Posterior vena cava (tissue), 2 donors: ENCODE measurements at regions not wholly inside any gene's neighbourhood (a gene's known extent, or its start where the extent isn't known, plus 50 kb on each side); places are given as distances from the start of the nearest gene placed in this dataset.
"Not testable (repeated sequence)": the region's sequence is repeated elsewhere in the genome, so short reads cannot be mapped to it uniquely, and the experiment has no call there.

ENCODE experiments used
- DNase-seq: peaks from one replicate; pipeline ENCODE4 v3.0.0-alpha.2; 2020; ENCODE audit warnings: low spot score
- intact Hi-C, 2 donors: fragments of 100-400 bp; cut with DNase I; formaldehyde crosslinking; loops; one replicate each; pipeline versions ENCODE4 v1.14.1 to v1.14.2; 2022 to 2023
- donor health status: DM: yes; HTN: yes; CAD: no.
- donor health status: DM: yes; HTN: yes; CAD: no.

DNA sequence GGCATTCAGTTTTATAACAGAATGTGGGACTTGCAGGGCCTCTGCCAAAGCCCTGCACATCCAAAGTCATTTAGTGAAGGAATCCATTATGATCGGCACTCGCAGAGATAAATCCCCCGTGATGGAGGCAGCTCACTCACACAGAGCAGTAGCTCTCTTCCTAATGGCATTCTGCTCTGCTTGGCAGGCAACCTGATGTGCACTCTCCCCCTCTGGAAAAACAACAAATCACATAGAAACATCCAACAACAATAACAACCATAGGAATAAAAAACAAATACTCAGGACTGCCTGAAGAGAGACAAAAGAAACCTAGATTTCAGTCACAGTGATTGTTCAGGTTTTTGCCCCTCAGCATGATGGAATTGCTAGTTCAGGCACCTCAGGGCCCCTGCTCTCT, 59.7 kb downstream of the NAA11 start:
- intact Hi-C loops, result no loop called here
- no peak for DNase-seq

DNA sequence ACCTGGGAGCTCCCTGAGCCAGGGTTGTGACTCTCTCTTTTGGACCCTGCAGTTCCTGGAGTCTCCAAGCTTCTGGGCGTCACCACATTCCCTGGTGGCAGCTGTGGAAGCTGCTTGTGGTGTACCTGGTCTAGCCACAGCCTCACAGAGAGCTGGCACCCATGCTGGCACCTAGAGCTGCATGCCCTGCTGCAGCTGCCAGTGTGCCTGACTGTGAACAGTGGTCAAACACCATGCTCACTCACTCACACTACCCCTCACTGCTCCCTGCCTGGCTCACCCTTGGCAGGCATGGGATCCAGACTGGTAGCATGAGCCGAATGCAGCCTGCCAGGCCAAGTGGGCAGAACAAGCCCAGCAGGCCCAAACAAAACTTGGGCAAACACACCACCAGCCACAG, 66.6 kb downstream of the NAA11 start:
- DNase-seq, result no peak
- intact Hi-C loops, result no loop called here

DNA sequence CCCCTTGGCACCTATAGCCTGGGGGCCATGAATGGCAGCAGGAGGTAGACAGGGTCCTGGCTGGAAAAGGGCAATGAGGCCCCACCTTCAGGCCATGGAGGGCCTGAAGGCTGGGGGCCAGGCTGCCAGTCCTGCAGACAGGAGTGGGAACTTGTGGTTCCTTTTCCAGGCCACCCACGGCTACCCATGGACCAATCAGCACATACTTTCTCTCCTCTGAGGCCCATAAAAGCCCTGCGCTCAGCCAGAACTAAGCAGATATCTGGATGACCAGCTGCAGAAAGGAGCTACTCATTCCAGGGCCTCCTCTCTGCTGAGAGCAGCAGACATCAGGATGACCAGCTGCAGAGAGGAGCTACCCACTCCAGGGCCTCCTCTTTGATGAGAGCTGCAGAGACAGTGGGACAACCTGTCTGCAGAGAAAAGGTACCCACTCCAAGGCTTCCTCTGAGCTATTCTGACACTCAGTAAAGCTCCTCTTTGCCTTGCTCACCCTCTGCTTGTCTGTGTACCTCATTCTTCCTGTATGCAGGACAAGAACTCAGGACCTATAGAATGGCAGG, 67.2 kb downstream of the NAA11 start:
- intact Hi-C loops, result no loop called here
- no peak for DNase-seq

DNA sequence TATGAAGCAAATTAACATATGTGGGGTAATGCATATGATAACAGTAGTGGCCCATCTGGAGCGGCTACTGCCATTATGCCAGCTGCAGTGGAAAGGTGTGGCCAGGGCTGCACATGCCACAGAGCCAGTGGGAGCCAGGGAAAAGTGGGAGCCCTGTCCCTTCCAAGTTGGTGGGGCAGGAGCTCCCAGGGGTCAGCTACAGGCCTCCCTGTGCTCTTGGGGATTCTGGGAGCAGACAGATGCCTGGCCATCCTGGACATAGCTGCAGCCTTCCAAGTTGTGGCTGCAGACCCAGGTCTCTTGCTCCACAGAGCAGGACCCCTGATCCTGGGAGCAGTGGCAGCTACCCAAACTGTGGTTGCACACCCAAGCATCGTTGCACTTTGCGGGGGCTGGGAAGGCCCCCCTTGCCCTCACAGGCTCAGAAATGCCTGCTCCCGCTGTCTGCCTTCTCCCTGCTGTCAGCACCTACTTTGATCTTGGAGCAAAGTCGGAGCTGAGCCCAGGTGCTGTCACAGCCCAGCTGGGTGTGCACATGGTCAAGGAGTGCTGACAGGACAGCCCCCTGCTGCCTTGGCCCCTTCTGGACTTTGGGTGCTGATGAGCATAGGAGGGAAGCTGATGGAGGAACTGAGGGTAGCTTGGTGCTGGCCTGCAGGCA, 67.8 kb downstream of the NAA11 start:
- intact Hi-C loops, result no loop called here
- DNase-seq, result no peak

DNA sequence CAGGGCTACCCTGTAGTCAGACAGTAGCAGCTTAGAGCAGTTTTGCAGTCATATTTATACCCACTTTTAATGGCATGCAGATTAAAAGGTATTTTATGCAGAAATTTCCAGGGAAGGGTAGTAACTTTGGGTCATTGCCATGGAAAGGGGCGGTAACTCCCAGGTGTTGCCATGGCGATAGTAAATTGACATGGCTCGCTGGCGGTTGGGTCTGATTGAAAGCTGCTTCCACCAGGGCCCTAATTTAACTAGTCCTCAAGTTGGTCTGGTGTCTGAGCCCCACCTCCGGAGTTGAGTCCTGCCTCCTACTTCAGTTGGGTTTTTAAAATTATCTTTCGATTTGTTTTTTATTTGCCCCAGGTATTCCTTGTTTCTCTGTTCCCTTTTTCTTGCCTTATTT, 70.1 kb downstream of the NAA11 start:
- intact Hi-C loops, result no loop called here
- no peak for DNase-seq

DNA sequence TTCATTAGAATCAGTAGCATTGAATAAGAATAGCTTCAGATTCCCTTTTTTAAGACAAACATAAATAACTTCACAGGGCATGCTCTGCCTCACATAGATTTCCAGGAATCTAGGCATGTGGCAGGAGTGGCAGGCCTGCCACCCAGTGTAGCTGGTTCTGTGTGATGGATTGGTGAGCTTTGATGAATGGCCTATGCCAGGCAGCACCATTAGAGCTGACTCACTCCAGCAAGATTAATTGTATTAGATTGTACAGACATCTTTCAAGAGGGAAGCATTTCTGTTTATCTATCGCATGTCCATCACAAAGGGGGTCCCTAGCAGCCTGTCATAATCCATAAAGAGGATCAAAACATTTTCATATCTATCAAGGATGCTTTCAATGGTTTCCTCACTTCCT, 71.9 kb downstream of the NAA11 start:
- intact Hi-C loops, result no loop called here
- DNase-seq, result no peak

DNA sequence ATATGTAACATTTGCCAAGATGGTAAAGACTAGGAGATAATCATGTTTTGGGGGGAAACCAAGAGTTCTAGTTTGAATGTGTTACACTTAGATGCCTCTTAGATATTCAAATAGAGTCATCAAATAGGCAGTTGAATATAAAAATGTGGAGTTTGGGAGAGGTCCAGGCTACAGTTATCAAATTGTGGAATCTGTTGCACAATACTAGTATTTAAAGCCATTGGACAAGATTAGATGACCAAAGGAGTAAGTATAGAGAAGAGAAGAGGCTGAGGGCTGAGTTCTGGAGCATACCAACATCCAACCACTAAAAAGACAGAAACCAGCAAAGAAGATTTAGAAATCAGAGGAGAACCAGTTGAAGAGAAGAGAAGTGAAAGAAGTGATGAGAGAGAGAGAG, 72.7 kb downstream of the NAA11 start:
- intact Hi-C loops, result no loop called here

DNA sequence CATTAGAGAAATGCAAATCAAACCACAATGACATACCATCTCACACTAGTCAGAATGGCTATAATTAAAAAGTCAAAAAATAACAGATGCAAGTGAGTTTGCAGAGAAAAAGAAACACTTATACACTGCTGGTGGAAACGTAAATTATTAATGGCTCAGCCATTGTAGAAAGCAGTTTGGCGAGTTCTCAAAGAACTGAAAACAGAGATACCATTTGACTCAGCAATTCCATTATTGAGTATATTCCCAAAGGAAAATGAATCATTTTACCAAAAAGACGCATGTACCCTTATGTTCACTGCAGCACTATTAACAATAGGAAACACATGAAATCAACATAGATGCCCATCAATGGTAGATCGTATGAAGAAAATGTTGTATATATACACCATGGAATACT, 75.0 kb downstream of the NAA11 start:
- no peak for DNase-seq
- intact Hi-C loops, result no loop called here

More for the DNA sequence above, 72.7 kb downstream of the NAA11 start:
- DNase-seq, result no peak

DNA sequence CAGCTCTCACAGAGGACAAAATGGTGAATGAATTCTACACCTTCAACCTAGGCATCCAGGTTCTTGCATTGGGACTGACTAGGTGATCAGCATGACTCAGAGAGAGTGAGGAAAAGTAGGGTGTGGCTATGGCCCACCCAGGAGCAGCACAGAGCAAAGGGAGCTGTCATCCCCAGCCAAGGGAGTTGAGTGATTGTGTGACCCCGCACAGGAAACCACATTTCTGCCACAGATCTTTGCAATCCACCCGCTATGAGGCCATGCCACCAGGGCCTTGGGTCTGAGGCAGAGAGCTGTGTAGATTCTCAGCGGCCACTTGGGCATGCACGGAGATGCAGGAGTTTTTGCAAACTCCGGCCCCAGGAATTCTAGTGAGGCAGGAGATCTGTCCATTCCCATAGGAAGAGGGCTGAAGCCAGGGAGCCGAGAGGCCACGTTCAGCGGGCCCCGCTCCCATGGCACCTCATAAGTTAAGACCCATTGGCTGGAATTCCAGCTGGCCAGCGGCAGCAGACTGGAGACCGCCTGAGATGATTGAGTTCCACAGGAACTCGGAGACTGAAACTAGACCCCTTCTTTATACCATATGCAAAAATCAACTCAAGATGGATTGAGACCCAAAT, 75.9 kb downstream of the NAA11 start:
- intact Hi-C loops, result no loop called here
- DNase-seq, result no peak

DNA sequence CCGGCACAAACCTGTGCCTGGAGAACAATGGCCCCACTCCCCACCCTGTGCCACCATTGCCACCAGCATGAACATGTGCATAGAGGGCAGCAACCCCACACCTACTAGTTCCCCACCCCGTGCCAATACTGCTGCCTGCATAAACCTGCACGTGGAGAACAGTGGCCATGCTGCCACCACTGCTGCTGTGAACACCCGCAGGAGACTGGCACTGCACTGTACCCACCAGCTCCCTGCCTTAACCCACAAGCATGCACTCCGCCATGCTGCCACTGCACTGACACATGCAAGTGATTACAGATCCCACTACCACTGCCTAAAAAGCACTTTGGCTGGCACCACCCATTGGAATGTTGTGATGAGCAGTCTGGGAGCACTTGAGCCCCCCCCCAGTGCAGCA, 77.3 kb downstream of the NAA11 start:
- no peak for DNase-seq
- intact Hi-C loops, result no loop called here

DNA sequence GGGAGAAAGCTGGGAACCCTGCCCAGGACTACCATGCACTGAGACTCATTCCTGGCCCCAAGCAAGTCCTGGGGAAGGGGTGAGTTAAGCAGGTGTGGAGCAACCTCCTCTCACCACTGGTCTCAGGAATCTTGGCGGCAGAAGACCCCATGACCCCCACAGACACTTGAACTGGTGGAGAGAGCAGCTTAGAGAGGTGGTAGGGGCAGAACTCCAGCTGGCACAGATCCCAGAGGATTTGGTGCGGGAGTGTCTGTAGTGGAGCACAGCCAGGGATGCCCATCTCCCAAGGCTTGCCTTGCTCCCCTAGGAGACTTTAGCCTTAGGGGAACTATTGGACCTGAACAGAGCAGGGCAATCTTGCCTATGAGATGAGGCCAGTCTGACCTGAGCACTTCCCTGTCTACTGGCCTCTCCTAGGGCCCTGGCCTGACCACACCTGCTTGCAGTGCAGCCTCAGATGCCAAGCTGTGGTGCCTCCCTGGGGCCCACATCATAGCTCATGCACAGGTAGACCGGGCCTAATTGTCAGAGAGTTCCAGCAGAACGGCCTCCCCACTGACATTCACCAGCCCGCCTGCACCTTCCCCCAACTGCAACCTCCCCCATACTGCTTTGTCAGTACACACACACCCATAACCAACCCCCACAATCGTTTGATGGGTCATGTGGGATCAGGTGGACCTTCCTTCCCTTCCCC, 78.0 kb downstream of the NAA11 start:
- no peak for DNase-seq
- intact Hi-C loops, result no loop called here

DNA sequence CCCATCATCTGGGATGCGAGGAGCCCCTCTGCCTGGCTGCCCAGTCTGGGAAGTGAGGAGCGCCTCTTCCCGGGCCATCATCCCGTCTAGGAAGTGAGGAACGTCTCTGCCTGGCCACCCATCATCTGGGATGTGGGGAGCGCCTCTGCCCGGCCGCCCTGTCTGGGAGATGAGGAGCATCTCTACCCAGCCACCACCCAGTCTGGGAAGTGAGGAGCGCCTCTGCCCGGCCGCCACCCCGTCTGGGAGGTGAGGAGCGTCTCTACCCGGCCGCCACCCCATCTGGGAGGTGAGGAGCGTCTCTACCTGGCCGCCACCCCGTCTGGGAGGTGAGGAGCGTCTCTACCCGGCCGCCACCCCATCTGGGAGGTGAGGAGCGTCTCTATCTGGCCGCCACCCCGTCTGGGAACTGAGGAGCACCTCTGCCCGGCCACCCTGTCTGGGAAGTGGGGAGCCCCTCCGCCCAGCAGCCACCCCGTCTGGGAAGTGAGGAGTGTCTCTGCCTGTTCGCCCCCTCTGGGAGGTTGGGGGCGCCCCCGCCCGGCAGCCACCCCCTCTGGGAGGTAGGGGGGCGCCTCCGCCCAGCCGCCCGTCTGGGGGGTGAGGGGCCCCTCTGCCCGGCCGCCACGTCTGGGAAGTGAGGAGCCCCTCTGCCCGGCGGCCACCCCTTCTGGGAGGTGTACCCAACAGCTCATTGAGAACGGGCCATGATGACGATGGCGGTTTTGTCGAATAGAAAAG, 80.5 kb downstream of the NAA11 start:
- intact Hi-C loops, DNase-seq: not testable (repeated sequence)

DNA sequence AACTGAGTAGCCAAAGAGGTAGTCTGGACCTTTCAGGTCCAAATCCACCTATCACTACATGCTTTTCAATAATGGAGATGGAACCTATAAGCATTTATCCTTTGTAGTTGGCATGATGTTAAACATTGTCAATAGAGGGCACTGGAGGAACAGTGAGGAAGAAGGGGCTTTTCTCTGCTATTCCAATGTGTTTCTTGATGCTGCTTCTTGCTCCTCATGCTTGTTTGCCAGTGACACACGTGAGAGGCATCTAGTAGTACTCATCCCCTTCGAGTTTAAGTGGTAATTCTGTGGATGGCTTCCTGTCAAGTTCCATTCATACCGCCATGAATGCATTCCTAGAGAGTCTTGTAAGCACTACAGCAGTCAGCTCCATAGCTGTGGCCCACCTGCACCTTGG, 84.0 kb downstream of the NAA11 start:
- intact Hi-C loops, result no loop called here
- DNase-seq, result no peak

DNA sequence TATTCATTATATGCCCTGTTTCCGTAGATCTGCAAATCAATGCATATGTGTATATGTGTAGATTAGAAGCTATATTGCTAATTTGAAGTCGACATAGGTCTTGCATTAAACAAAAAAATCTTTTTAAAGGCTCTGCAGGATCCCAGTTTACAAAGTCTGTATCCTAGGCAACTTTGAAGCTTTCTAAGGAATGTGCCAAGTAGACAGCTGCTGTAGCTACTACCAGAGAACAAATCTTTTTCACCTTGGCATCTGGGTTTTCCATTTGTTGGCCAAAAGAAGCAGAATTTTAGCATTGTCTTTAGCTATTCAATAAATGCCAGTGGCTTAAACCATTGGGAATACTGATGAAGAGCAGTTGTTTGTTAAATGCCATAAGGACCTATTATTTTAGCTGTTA, 88.0 kb downstream of the NAA11 start:
- no peak for DNase-seq
- intact Hi-C loops, result no loop called here

DNA sequence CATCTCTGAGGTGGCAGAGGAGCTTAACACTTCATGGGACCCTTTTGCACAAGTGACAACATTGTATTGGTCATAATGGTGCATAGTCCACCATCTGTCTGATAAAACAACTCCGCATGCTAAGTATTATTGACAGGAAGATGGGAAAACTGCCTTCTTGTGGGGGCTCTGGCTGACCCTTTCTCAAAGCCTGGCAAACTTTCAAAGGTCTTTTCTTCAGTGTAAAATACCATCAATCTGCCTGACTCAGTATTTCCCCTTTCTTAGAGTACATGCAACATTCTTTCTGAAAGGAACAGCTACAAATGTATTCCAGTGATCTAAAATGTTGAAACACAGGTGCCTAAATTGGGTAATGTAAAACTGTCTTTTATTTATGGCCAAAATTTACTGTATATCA, 89.1 kb downstream of the NAA11 start:
- intact Hi-C loops, result no loop called here
- no peak for DNase-seq

DNA sequence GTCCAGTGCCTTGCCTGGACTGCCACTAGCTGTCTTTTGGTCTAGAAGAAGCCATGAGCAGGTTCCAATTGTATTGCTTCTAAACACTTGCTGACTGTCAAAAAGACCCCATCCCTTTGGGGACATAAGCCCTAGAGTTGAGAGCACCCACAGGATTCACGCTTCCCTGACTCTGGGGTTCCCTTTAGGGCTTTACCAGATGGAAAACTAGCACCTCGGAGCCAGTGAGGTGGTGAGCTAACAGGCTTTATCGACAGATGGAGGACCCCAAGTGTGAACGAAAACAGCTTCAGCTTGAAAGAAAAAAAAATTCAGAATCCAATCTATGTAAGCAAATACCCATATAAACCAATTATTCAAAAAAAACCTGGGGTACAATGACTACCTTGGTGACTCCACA, 90.8 kb downstream of the NAA11 start:
- intact Hi-C loops, result no loop called here
- DNase-seq, result no peak

DNA sequence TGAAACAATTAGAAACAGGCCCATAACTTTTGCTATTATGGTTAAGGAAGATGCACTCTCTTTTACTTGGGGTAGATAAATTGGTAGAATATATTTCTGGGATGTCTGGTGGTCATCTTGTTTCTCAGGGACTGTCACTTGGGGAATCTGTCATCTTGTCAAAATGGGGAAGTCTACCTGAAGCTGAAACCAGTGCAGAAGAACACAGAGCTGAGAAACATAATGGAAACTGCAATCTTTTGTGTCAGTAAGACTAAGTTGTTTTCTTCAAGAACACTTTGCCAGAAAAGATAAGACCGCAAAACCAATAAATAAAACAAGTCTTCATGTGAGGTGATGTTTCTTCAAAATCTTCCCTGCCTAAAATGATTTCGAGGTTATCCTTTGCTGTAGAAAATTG, 92.0 kb downstream of the NAA11 start:
- intact Hi-C loops, result no loop called here
- no peak for DNase-seq

DNA sequence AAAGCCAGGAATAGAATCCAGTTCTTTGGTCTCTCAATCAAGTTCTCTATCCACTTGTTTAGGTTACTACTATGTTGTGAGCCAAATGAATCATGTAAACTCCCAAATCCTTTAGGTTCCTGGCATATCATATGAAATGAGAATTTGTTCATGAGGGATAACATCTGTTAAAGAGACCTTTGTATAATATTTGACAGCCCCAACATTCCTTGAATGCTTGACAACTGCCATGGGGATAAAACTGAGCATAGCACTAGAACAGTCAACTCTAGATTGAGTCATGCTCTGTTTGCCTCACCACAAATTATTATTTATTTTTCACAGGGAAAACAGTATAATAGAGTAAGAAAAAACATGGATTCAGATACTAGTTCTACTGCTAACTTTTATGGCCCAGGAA, 93.3 kb downstream of the NAA11 start:
- DNase-seq, result no peak
- intact Hi-C loops, result no loop called here

DNA sequence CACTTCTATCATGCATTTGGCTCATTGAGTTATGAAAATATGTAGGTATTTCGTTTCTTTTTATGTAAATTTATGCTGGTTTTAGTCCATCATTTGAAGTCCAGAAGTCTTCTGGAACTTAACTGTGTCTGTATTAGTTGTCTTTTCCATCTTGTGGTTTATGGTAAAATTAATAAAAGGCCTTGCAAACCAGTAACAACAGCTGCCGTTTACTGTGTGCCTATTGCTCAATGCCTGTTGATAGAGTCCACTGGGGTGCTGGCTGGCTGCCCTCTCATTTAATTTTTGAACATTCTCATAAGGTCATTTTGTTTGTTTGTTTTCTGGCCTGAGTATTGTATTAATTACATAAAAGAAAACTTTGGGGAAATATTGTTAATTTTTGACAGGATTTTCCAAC, 98.0 kb downstream of the NAA11 start:
- DNase-seq, result no peak
- intact Hi-C loops, result no loop called here

DNA sequence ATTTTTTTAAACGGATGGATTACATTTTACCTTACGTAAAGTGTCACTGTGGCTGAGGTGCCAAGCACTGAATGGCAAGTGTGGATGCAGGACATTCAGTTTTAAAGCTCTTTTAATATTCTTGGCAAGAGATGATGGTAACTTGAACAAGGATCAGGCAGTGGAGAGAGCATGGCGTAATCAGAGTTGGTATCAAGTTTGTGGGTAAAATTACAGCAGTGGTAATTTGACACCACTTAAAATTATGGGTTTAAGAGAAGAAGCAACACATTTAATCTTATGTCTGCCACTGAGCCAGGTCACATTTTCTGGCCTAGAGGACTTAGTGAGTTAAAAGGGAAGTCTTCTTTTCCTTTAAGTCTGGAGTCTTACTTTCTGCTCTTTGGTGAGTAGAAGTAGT, 100.5 kb downstream of the NAA11 start:
- intact Hi-C loops, result no loop called here
- no peak for DNase-seq
